ENCODE measurements at regions not wholly inside any gene's neighbourhood (a gene's known extent, or its start where the extent isn't known, plus 50 kb on each side); places are given as distances from the start of the nearest gene placed in this dataset.

GRCh38 chr5:105702323-105702722 lies 1968.4 kb downstream of the EFNA5 start:
- ChIA-PET POLR2A (no interaction called here), CTCF (no interaction called here)
- Histone ChIP-seq H3K4me2 (no peak overlapping the region), H3K27me3 (ENCODE audit: insufficient read depth) (no peaks in the 10 kb centered on the region), H3K9me2 (no peaks in the 10 kb centered on the region), H3K9me3 (peaks cover 17% of the 10 kb centered on the region), H2AFZ (ENCODE audit: low read depth) (no peak overlapping the region), H3K9ac (no peak overlapping the region), H3F3A (replicated peaks; ENCODE audit: insufficient read depth) (no peaks in the 10 kb centered on the region), H3K4me1 (ENCODE audit: control insufficient read depth in 1 of 2, insufficient read depth in 2 of 2, low read depth in 1 of 2, low read length in 1 of 2) (no peaks in the 10 kb centered on the region), H3K36me3 (replicated peaks in 1 of 2; ENCODE audit: control insufficient read depth in 1 of 2, insufficient read depth in 2 of 2, low read length in 1 of 2) (no peaks in the 10 kb centered on the region), H3K4me3 (ENCODE audit: low read depth in 2 of 2, low read length in 1 of 2) (no peak overlapping the region), H3K79me2 (ENCODE audit: insufficient read depth) (no peaks in the 10 kb centered on the region), H4K20me1 (ENCODE audit: insufficient read depth) (no peaks in the 10 kb centered on the region), H3K27ac (ENCODE audit: low read depth in 2 of 2, low read length in 1 of 2) (no peak overlapping the region)
- TF ChIP-seq CHD2 (IDR thresholded peaks at IDR 0.05; ENCODE audit: low read length, partially characterized antibody) (no peak), FOXJ3 (CRISPR knock-in tag; IDR thresholded peaks at IDR 0.05) (no peak), RXRA (IDR thresholded peaks at IDR 0.05; ENCODE audit: borderline replicate concordance, low read depth) (no peak), RFX5 (IDR thresholded peaks at IDR 0.05; ENCODE audit: low read length) (no peak), RAD21 (IDR thresholded peaks at IDR 0.05; ENCODE audit: low read length) (no peak), EP300 (IDR thresholded peaks at IDR 0.05; ENCODE audit: borderline replicate concordance in 1 of 2, low read depth in 1 of 2, low read length in 1 of 2) (no peak), TAF1 (IDR thresholded peaks at IDR 0.05; ENCODE audit: borderline replicate concordance, low read depth, low read length) (no peak), YY1 (IDR thresholded peaks at IDR 0.05; ENCODE audit: low read depth) (no peak), TEAD4 (IDR thresholded peaks at IDR 0.05; ENCODE audit: borderline replicate concordance, insufficient read depth) (no peak), JUND (IDR thresholded peaks at IDR 0.05) (no peak), GABPA (IDR thresholded peaks at IDR 0.05; ENCODE audit: low read depth) (no peak), EZH2phosphoT487 (IDR thresholded peaks at IDR 0.05; ENCODE audit: borderline replicate concordance, low read depth) (no peak), CTCF (IDR thresholded peaks at IDR 0.05) (no peak)
- TF ChIP-seq, protein P1, sequence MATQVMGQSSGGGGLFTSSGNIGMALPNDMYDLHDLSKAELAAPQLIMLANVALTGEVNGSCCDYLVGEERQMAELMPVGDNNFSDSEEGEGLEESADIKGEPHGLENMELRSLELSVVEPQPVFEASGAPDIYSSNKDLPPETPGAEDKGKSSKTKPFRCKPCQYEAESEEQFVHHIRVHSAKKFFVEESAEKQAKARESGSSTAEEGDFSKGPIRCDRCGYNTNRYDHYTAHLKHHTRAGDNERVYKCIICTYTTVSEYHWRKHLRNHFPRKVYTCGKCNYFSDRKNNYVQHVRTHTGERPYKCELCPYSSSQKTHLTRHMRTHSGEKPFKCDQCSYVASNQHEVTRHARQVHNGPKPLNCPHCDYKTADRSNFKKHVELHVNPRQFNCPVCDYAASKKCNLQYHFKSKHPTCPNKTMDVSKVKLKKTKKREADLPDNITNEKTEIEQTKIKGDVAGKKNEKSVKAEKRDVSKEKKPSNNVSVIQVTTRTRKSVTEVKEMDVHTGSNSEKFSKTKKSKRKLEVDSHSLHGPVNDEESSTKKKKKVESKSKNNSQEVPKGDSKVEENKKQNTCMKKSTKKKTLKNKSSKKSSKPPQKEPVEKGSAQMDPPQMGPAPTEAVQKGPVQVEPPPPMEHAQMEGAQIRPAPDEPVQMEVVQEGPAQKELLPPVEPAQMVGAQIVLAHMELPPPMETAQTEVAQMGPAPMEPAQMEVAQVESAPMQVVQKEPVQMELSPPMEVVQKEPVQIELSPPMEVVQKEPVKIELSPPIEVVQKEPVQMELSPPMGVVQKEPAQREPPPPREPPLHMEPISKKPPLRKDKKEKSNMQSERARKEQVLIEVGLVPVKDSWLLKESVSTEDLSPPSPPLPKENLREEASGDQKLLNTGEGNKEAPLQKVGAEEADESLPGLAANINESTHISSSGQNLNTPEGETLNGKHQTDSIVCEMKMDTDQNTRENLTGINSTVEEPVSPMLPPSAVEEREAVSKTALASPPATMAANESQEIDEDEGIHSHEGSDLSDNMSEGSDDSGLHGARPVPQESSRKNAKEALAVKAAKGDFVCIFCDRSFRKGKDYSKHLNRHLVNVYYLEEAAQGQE (IDR thresholded peaks at IDR 0.05; ENCODE audit: low read depth, low read length), result no peak
- no peak for DNase-seq

DNA sequence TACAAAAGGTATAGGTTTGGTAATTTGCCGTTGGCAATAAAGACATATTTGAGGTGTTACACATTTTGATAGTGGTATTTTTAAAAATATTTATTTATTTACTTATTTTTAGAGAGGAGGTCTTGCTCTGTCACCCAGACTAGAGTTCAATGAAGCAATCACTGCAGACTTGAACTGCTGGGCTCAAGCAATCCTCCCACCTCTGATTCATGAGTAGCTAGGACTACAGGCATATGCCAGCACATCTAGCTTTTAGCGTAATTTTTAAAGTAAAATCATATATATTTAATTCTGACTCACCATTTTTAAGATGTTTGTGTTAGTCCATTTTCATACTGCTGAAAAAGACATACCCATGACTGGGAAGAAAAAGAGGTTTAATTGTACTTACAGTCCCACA lies 1974.3 kb downstream of the EFNA5 start:
- Histone ChIP-seq H3F3A (replicated peaks; ENCODE audit: insufficient read depth) (no peaks in the 10 kb centered on the region), H3K27ac (ENCODE audit: low read depth in 2 of 2, low read length in 1 of 2) (no peak overlapping the region), H2AFZ (ENCODE audit: low read depth) (no peak overlapping the region), H3K4me1 (ENCODE audit: control insufficient read depth in 1 of 2, insufficient read depth in 2 of 2, low read depth in 1 of 2, low read length in 1 of 2) (no peaks in the 10 kb centered on the region), H3K9me3 (no peaks in the 10 kb centered on the region; the same call in 1 of the 2 replicates), H3K36me3 (replicated peaks in 1 of 2; ENCODE audit: control insufficient read depth in 1 of 2, insufficient read depth in 2 of 2, low read length in 1 of 2) (no peaks in the 10 kb centered on the region), H3K27me3 (ENCODE audit: insufficient read depth) (no peaks in the 10 kb centered on the region), H4K20me1 (ENCODE audit: insufficient read depth) (no peaks in the 10 kb centered on the region), H3K79me2 (ENCODE audit: insufficient read depth) (no peaks in the 10 kb centered on the region), H3K4me3 (ENCODE audit: low read depth in 2 of 2, low read length in 1 of 2) (no peak overlapping the region), H3K9ac (no peak overlapping the region), H3K9me2 (no peaks in the 10 kb centered on the region), H3K4me2 (no peak overlapping the region)
- no peak for DNase-seq
- WGBS (ENCODE audit: low lambda C conversion rate), result 77% methylated on average over 2 of the region's 2 CpGs
- no peak for TF ChIP-seq POLR2AphosphoS5 (IDR thresholded peaks at IDR 0.05; ENCODE audit: low read depth, low read length)
- no peak for TF ChIP-seq CTCF (IDR thresholded peaks at IDR 0.05)
- TF ChIP-seq GABPA (IDR thresholded peaks at IDR 0.05; ENCODE audit: low read depth), result no peak
- ChIA-PET CTCF (no interaction called here), POLR2A (no interaction called here)
